ENCODE measurements at regions not wholly inside any gene's neighbourhood (a gene's known extent, or its start where the extent isn't known, plus 50 kb on each side); places are given as distances from the start of the nearest gene placed in this dataset.

GRCh38 chr22:44379817-44380755, 67.3 kb upstream of the SHISAL1 start:
- TF ChIP-seq CTCF (IDR thresholded peaks at IDR 0.05), result no peak
- TF ChIP-seq MAX (IDR thresholded peaks at IDR 0.05), result no peak
- no peak for TF ChIP-seq JUNB (IDR thresholded peaks at IDR 0.05)
- no peak for TF ChIP-seq RAD21 (conservative IDR thresholded peaks at IDR 0.05 in 1 of 2, IDR thresholded peaks at IDR 0.05 in 1 of 2)
- no peak for TF ChIP-seq EP300 (IDR thresholded peaks at IDR 0.05)
- no peak for TF ChIP-seq RFX5 (IDR thresholded peaks at IDR 0.05)
- TF ChIP-seq SMC3 (IDR thresholded peaks at IDR 0.05), result no peak
- TF ChIP-seq BHLHE40 (IDR thresholded peaks at IDR 0.05; ENCODE audit: low read depth, low read length), result no peak
- no peak for TF ChIP-seq POLR2A (IDR thresholded peaks at IDR 0.05; ENCODE audit: low read length)
- no peak for TF ChIP-seq JUN (IDR thresholded peaks at IDR 0.05)
- no peak for TF ChIP-seq EHMT2 (IDR thresholded peaks at IDR 0.05; ENCODE audit: low read depth)
